GM18511 (cell line): ENCODE measurements at regions not wholly inside any gene's neighbourhood (a gene's known extent, or its start where the extent isn't known, plus 50 kb on each side); places are given as distances from the start of the nearest gene placed in this dataset.
"Not testable (repeated sequence)": the region's sequence is repeated elsewhere in the genome, so short reads cannot be mapped to it uniquely, and the experiment has no call there.

Source experiments
- ATAC-seq: cut with Tn5 transposase; IDR thresholded peaks from one replicate; pipeline ENCODE4 v1.9.1; 2021; ENCODE audit warnings: mild to moderate bottlenecking, moderate library complexity; ENCODE audit not compliant: unreplicated experiment

DNA sequence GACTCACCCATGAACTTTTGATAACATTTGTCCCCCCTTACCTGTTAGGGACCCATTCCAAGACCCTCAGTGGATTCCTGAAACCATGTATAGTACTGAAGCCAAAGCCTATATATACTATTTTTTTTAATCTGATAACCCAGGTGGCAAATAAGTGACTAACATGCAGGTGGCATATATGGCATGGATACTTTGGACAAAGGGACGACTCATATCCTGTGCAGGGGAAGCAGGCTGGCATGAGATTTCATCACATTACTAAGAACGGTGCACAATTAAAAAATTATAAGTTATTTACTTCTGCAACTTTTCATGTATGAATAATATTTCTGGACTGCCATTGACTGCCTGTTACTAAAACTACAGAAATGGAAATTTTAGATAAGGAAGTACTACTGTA, 880.1 kb upstream of the FBXO33 start:
- ATAC-seq = no peak

DNA sequence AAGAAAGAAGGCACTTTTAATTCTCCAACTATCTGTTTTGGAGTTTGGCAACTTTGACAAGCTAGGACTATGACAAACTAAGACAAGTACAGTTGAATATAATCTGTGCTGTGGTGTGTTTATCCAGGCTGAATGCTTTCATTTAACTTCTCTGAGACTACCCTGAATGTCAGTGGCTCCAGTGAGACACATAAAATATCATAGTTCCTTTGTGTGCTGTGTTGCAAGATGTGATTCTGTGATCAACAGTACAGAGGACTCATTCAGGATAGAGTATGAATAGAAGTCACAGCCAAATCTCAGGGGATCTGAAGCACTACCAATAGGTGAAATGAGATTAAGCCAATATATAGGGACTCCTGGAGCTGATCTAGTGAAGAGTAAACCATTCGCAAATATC, 876.9 kb upstream of the FBXO33 start:
- ATAC-seq = no peak

DNA sequence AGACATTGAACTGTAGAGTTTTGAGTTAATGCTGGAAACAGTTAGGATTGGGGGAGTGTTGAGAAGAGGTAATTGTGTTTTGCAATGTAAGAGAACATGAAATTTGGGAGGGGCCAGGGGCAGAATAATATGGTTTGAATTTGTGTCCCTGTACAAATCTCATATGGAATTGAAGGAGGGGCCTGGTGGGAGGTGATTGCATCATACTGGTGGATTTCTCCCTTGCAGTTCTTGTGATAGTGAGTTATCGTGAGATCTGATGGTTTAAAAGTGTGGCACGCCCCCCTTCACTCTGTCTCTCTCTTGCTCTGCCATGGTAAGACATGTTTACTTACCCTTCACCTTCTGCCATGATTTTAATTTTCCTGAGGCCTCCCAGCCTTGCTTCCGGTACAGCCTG, 876.0 kb upstream of the FBXO33 start:
- no peak for ATAC-seq

- ATAC-seq = no peak
Observed at GRCh38 chr14:40296821-40297220, 864.6 kb upstream of the FBXO33 start.

GRCh38 chr14:40292664-40293063, 860.4 kb upstream of the FBXO33 start:
- no peak for ATAC-seq

DNA sequence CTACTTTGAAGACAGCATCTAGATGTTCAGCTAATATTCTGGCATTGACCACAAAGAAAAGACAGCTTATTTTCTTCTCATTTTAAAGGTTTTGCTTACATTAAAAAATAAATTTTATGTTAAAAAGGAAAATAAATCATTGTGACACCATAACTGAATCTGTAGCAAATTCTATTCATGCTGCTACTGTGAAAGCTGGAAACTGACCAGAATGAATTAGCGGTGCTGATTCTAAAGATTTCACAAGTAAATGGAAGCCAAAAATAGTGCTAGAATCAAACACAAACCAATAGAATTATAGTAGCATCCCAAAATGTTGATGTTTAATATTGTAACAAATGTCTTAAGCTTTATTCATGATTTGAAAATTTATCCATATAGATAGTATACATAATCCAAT, 850.0 kb upstream of the FBXO33 start:
- ATAC-seq = no peak

DNA sequence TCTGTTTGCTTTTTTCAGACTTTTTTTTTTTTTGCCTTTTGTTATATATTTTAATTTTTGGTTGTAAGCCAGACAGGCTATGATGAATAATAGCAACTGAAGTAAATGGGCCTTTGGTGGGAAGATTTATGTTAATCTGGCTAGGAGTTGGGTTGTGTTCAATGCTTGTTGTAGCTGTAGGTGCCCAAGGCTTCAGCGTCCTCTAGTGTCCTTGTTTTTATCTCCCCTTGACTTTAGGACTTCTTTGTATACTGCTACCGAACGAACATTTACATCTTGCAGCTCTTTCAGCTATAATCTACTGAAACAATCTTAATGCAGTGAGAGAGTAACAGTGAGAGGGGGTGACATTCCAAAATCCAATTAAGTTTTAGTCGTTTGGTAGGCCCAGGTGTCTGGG, 848.4 kb upstream of the FBXO33 start:
- no peak for ATAC-seq

DNA sequence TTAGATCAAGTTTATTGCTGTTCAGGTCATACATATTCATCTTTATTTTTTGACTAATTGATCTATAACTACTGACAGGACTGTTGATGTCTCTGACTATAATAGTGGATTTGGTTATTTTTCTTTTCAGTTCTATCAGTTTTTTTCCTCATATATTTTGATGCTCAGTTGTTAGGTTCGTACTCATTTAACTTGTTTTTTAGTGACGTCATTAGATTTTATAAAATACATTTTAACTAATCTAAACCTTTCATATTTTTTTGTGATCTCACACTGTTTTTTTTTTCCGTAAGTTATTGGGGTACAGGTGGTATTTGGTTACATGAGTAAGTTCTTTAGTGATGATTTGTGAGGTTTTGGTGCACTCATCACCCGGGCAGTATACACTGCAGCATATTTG, 841.2 kb upstream of the FBXO33 start:
- ATAC-seq = no peak

- ATAC-seq = no peak
Observed at GRCh38 chr14:40271480-40271879, 839.2 kb upstream of the FBXO33 start.

GRCh38 chr14:40269436-40269835, 837.2 kb upstream of the FBXO33 start:
- ATAC-seq = no peak

DNA sequence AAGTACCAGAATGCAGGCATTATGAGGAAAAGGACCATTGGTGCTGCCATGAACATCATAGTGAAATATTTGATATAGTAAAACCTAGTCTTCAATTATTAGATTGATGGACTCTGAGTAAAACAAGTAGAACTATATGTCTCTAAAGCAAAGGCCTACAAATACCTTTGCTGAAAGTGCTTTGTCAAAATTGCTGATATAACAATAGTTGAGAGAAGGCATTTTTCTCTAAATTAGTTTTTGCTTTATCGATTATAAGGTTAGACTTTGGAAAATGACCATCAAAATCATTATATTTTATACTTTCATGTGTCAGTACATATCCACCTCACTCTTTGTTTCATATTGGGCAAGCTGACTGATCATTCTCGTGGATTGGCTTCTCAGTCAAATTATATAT, 836.0 kb upstream of the FBXO33 start:
- ATAC-seq = no peak

GRCh38 chr14:40265096-40265495, 832.9 kb upstream of the FBXO33 start:
- no peak for ATAC-seq

DNA sequence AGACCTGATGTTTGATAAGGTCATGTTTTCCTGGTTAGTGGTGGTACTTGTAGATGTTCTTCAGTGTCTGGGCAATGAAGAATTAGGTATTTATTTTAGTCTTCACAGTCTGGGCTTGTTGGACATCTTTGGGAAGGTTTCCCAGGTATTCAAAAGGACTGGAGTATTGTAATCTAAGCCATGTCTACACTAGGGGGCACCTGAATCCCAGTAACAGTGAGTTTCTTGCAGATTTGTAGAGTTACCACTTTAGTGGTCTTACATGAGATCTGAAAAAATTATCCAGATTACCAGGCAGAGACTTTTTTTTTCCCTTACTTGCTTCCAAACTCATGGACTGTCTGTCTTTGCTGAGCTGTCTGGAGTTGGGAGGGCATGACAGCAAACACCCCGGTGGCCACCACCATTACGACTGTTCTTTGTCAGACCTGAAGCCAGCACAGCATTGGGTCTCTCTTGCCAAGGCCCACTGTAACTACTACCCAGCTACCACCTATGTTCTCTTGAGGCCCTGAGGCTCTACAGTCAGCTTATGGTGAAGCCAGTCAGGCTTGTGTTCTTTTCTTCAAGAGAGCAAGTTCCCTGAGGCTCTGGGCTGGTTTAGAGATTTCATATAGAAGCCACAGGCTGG, 820.7 kb upstream of the FBXO33 start:
- no peak for ATAC-seq

DNA sequence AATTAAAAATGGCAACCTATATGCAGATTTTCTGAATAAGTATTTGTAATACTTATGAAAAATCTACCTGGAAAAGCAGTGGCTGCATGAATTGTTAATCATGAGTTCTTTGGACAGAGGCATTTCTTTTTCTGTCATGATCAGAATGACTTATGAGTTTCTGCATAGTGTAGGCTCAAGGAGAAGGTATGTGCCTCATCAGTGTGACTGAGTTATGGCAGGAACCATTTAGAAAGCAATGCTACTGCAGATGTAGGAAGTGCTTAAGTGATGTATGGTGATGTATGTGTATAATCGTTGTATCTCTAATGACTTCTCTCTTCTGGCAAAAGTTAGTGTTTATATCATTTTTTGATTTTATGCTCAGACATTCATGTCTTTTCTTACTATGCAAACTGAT, 816.4 kb upstream of the FBXO33 start:
- no peak for ATAC-seq

GRCh38 chr14:40240245-40240859, 808.1 kb upstream of the FBXO33 start:
- ATAC-seq = no peak

DNA sequence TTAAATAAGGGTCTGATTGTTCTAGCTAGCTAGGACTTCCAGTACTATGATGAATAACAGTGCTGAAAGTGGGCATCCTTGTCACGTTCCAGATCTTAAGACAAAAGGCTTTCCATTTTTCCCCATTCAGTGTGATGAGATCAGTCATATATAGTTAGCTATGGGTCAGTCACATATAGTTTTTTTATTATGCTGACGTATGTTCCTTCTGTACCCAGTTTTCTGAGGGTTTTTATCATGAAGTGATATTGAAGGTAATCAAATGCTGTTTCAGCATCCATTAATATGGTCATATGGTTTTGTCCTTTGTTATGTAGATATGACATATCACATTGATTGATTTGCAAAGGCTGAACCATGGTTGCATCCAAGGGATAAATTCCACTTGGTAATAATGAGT, 800.1 kb upstream of the FBXO33 start:
- ATAC-seq = no peak

DNA sequence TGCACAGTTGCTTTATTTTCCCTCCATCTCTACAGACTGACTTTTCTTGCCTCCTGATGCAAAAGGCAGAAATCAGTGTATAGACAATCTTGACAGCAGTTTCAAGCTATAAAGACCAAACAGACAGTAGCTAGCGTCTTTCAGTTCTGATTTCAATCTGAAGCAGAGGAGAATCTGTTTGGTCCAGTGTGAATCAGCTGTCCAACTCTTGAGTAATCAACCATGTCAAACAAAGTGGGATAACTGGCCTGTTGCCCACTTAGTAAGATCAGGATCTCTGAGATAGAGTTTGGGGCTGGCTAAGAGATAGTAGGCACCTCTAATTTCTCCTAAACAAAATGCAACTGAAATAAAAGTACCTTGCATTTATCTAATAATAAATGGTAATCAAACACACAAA, 797.4 kb upstream of the FBXO33 start:
- no peak for ATAC-seq

- no peak for ATAC-seq
Observed at GRCh38 chr14:40222996-40223395, 790.8 kb upstream of the FBXO33 start.

DNA sequence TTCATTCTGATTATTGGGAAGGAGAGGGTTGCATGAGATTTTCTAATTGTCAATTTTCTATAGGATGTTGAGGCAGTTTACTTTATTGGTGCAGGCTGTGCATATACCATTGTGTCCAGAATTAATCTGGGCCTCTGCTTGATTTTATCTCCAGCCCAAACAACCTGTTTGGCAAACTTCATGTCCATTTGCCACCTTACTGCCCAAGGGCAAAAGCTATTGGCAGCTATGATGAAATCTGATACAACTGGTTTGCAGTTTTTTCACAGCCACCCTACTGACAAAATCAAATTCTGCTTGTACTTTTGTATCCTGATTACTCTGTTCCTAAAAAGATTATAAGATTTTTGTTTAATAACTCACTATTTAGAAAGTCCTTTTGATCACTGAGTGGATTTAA, 789.2 kb upstream of the FBXO33 start:
- ATAC-seq = no peak

- no peak for ATAC-seq
Observed at GRCh38 chr14:40219032-40219431, 786.8 kb upstream of the FBXO33 start.

GRCh38 chr14:40218282-40218941, 786.2 kb upstream of the FBXO33 start:
- ATAC-seq = peak; percentile 83

- no peak for ATAC-seq
Observed at GRCh38 chr14:40216976-40217375, 784.7 kb upstream of the FBXO33 start.

DNA sequence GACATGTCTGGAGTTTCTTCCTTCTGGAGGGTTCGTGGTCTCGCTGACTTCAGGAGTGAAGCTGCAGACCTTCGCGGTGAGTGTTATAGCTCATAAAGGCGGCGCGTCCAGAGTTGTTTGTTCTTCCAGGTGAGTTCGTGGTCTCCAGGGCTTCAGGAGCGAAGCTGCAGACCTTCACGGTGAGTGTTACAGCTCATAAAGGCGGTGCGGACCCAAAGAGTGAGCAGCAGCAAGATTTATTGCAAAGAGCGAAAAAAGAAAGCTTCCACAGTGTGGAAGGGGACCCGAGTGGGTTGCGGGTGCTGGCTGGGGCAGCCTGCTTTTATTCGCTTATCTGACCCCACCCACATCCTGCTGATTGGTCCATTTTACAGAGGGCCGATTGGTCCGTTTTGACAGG, 784.2 kb upstream of the FBXO33 start:
- ATAC-seq = not testable (repeated sequence)
